ENCODE measurements at regions not wholly inside any gene's neighbourhood (a gene's known extent, or its start where the extent isn't known, plus 50 kb on each side); places are given as distances from the start of the nearest gene placed in this dataset.
"Not testable (repeated sequence)": the region's sequence is repeated elsewhere in the genome, so short reads cannot be mapped to it uniquely, and the experiment has no call there.

DNA sequence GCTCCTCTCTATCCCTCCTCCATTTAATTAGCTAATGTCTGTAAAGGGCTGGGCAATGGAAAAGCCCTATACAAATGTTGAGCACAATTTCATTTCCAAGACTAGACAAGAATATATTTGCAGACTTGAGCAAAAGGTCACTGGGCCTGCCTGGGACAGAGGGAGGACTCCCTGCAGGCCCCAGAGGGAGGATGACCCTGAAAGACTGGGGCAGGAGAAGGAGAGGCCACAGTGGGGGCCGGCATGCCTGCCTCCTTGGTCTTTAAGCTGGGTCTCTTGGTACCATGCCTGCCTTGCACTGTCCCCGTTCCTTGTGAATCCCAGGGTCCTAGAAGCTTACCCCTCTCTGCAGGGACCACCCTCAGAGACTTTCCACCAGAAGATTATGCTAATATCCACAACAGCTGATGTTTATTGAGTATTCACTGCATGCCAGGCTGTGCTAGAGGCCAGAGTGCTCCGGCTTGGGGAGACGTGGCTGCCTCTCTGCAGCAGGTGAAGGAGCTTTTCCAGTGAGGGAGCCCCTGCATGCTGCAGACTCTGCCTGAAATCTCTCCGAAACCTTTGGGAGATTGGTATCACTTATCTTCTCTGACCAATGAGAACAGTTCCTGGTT, 72.7 kb upstream of the HSPA9 start:
- DNase-seq (ENCODE audit: low read depth), result no peak

DNA sequence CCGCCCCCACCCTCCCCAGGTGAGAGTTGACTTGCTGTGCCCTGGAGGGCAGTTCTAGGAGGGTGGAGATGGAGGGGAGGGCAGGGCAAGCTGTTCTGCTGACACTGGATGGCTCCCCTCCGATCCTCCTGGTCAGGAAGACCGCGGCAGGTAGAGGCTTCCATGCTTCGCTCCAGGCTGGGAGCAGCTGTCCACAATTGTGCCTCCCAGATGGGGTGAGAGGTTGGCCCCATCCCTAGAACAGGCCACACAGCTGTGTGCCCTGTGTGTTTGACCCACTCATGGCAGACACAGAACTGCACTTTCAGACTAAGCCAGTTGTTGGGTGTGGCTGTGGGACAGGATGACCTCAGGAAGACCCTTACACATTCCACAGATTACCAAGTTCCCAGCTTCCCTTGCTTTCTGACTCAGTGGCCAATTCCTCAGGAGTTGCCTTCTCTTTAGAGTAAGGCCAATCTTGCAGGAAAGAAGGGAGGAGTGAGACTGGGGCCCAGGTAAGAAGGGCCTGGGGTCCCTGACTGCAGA, 72.1 kb upstream of the HSPA9 start:
- DNase-seq (ENCODE audit: low read depth), result peak; percentile 59

DNA sequence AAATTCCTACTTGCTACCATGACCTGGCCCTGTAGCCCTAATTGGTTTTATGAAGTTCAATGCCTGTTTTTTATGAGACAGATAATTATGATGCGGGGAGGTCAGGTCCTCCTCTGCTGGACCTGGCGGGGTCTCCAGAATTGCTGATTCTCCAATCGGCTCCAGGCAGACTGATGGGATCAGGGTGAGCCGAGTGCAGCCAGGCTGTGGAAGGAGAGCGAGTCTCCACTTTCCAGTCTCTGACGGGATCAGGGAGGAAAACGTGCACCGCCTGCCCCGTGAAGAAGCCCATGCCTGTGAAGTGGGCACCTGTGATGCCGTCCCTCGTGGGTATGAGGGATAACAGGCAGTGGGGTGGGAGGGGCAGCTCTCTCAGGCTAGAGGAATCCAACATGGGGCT, 71.5 kb upstream of the HSPA9 start:
- no peak for DNase-seq (ENCODE audit: low read depth)

DNA sequence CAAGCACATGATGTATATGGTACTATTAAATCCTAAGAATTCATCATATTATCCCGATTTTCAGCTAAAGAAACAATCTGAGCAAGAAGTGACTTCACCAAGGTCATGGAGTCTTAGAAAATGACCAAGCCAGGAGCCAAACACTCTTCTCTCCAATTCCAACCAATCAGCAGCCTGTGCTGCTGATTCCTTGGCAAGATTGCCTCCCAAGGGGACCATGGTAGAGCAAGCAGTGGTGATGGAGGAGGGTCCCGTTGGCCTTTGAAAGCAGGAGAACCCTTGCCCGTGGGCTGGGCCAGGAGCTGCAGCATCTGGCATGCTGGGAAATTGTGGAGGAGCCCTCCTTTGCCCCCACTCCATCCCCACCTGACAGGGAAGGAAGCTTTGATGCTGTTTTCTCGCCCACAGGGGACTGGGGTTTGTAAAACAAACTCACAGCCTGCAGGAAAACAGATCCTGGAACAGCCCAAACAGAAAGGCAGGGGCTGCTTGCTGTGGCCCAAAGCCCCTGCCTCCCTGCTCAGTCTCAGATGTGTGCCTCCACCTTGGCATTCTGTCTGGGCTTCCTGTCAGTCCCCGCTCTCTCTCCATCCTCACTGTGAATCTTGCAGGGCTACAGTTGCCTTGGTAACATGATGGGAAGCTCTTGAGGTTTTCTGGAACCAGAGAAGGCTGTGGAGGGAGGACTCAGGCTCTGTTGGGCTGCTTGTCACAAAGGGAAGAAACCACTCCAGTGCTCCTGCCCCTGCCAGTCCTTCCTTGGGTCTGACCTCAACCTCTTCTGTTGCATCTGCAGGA, 70.8 kb upstream of the HSPA9 start:
- no peak for DNase-seq (ENCODE audit: low read depth)

DNA sequence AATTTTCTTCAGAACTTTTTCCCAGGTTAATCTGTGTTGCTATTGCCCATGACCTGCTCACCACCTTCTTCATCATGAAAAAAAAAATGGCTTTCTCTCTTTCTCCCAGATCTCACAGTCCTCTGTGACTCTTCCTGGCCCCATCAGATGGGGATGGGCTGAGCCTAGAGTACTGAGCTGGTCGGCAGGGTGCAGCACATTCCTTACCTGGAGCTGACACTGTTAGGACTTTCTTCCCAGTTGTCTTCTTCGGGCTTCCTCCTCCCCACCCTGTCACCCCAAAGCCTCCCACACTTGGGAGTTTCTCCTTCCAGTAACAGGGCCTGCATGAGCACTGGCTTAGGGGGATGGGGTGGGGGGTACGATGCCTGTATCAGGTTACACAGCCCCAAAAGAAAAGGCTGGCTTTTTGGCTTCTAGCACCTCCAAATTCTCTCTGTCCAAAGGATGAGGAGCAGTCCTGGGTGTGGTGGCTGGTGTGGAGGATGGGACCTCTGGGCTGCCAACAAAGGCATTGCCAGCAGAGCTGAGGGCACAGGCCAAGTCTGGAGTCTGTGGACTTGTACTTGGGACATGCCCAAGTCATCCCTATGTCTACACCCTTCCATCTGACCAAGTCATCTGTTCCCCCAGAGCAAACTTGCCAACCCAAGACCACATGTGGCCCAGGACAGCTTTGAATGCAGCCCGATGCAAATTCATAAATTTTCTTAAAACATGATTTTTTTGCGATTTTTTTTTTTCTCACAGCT, 68.0 kb upstream of the HSPA9 start:
- no peak for DNase-seq (ENCODE audit: low read depth)

DNA sequence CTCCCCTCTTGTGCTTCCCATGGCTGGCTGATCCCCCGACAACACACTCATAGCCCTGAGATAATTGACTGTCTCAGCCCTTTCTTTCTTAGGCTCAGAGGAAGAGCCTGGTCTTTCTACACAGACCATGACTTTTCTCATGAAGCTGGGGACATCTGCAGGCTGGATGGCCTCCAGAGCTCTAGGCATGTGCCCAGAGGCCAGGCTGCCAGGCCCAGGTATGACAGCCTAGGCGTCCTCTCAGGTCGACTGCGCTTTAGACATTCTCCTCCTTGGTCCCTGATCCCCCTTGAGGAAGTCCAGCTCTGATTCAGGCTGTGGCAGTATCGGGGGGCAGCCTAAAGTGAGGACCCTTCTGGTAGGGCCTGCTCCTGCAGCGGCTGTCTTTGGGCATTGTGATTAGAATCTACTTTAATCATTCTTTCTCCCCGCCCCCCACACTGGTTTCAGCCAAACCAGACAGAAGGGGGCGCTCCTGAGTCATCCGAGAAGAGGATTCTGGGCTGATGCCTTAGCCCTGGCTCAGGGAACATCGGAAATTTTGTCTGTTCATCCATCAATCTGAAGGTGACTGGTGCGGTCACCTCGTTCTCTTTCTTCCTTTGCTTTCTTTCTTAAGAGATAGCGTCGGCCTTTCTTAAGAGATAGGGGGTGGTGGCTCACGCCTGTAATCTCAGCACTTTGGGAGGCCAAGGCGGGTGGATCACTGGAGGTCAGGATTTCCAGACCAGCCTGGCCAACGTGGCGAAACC, 66.5 kb upstream of the HSPA9 start:
- peak; percentile 64 for DNase-seq (ENCODE audit: low read depth)

DNA sequence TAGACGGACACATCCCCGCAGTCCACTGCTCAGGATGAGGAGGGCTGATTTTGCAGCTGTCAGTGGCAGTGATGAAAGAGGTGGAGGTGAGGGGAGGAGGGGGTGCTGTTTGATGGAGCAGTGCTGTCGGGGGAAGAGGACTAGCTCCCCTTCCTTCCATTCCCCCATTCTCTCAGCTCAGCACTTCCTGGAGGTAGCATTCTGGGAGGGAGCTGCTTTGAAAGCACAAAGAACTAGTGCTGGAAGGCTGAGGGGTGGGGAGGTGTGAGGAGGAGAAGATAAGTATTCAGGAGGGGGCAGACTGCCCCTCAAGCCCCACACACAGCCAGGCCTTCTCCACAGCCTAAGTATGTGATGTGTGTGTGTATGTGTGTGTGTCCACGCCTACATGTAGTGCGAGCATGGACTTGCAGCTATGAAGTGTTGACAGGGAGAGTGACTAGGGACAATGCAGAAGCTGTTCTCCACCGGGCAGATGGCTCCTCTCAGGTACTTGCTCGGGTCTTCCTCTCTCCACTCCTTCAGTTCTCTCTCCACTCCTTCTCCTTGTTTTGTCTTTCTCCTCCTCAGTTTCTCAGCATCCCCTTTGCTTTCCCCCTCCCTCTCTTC, 65.5 kb upstream of the HSPA9 start:
- DNase-seq (ENCODE audit: low read depth), result no peak

DNA sequence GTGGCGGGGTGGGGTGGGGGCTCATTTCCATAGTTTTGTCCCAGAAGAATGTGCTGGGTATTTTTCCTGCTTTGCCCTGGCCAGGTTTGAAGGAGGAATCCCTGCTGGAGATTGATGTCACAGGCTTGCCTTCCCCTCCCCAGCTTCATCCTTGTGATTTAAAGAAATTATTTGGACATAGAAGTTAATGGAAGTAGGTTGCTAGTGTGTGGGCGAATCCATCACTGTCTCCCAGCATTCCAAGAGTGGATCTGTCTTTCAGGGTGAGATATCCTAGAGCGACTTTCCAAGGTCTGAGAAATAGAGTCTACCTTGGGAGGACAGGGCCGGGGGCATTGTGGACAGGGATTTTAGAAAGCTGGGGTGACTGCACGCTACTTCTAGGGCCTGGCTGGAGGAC, 64.9 kb upstream of the HSPA9 start:
- no peak for DNase-seq (ENCODE audit: low read depth)

DNA sequence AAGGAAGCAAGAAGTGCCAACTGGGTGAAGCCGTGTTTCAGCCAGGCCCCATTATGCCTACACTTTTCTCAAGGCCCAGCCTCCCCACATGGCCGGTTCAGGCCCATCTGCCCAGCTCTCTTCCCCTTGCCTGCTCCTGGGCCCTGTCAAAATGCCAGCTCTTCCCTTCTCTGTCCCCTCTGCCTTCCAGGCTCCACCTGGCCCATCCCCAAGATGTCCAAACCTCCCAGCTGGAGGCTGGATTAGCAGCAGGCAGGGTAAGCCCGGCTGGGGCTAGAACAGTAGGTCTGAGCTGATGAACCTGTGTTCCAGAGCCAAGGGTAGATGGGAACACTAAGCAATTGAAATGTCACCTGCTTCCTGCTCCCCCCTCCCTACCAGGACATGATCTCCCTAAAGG, 64.1 kb upstream of the HSPA9 start:
- no peak for DNase-seq (ENCODE audit: low read depth)

DNA sequence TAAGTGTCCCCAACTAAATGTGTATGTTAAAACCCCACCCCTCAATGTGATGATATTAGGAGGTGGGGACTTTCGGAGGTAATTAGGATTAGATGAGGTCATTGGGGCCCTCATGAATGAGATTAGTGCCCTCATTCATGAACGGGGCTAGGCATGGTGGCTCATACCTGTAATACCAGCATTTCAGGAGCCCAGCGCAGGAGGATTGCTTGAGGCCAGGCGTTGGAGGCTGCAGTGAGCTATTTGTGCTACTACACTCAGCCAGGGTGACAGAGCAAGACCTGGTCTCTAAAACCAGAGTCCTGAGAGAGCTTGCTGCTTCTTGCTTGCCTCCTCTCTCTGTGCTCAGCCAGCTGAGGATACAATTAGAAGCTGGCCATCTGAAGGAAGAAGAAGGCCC, 62.1 kb upstream of the HSPA9 start:
- DNase-seq (ENCODE audit: low read depth), result no peak

DNA sequence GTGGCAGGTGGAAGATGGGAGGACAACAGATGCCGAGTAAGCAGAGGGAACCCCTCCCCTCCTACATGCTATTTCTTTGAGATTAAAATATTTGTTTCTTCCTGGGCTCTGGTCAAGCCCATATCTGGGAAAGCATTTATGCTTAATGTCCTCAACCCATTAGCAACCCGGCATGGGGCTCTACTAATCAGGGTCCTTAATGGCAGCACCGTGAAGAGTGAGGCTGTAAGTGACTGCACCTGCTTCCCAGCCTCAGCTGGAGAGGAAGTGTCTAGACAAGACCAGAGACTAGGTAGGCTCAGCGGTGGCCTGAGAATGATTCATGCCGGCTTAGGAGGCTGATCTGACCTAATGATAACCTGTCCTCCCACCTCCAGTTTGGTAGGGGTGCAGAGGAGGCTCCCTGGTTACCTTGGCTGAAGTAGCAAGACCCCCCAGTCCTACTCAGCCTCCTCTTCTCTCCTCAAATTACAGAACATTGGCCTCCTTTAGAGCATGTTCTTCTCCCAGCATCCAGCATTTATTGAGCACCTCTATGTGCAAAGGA, 61.3 kb upstream of the HSPA9 start:
- no peak for DNase-seq (ENCODE audit: low read depth)

DNA sequence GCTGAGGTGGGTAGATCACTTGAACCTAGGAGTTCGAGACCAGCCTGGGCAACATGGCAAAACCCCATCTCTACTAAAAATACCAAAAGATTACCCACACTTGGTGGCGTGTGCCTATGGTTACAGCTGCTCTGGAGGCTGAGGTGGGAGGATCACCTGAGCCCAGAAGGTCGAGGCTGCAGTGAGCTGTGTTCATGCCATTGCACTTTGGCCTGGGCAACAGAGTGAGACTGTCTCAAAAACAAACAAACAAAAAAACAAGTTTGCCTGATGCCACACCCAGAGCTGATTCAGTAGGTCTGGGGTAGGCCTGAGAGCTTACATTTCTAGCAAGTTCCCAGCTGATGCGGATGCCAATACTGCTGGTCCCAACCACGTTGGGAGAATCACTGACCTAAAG, 60.5 kb upstream of the HSPA9 start:
- no peak for DNase-seq (ENCODE audit: low read depth)

DNA sequence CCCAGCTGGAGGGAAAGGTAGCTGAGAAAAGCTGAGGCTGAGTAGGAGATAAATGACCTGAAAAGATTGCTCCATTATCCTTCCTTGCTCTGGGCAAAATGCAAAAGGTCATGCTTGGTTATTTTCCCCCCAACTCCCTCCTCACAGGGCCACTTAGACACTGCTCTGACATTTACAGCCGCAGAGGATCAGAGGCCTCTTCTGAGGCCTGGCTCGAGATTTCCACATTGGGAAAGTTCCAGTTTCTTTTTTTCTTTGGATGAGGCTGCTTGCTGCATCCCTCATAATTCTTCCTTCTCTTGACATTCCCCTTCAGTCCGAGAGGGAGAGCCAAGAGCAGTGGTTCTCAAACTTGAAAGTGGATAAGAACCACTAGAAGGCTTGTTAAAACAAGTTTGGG, 60.1 kb upstream of the HSPA9 start:
- no peak for DNase-seq (ENCODE audit: low read depth)

DNA sequence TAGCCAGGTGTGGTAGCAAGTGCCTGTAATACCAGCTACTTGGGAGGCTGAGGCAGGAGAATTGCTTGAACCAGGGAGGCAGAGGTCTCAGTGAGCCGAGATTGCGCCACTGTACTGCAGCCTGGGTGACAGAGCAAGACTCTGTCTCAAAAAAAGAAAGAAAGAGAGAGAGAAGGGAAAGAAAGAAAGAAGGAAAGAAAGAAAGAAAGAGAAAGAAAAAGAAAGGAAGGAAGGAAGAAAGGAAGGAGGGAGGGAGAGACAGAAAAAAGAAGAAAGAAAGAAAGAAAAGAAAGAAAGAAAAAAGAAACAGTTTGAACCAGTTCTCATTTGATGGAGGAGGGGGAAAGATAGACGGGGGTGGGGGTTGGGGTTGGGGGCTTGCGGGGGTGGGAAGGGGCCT, 59.6 kb upstream of the HSPA9 start:
- not testable (repeated sequence) for DNase-seq (ENCODE audit: low read depth)

DNA sequence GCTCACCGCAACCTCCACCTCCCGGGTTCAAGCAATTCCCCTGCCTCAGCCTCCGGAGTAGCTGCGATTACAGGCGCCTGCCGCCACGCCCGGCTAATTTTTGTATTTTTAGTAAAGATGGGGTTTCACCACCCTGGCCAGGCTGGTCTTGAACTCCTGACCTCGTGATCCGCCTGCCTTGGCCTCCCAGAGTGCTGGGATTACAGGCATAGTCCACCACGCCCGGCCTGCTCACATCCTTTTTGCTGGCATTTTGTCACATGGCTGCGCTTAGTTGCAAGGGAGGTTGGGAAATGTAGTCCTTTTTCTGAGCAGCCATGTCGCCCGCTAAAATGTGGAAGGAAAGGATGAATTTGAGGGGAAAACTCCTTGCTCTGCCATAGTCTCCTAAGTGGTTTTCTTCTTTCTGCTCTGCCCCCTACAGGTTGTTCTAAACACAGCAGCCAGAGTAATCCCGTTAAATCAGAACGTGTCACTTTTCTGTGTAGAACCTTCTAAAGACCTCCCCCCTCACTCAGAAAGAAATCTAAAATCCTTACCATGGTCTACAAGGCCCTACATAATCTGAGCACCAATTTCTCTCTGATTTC, 57.8 kb upstream of the HSPA9 start:
- DNase-seq (ENCODE audit: low read depth), result peak; percentile 66

DNA sequence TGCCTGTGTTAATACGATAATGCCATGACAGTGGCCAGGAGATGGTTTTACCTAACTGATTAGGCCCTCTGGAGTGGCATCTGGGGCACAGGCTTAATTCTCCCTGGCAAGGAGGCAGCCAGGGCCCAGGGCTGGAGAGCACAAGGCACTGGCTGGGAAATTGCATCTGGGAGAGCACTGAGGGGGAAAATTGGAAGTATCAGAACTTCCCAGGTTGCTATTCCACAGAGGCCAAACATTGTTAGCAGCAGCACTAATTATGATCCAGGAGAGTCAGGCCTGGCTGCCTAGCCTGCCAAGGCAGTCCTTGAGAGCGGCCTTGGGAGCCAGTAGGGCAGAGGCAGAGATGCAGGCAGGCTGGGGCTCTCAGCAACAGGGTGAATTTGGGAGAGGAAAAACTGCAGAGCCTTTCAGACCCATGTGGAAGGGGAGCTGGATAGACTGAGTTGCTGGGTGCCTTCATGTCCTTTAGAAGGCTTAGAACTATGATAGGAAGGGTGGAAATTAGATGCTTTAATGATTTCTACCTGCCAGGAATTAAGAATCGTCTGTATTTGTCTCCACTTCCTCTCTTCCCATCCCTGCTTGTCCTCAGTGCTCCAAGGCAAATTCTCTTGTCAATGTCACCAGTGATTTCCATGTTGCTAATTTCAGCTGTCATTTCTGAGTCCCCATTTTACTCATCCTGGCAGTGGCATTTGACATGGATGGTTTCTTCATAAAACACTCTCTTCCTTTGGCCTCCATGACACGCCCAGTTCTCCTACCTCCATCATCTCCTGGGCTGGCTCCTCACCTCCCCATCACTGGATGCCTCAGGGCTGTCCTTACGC, 56.1 kb upstream of the HSPA9 start:
- no peak for DNase-seq (ENCODE audit: low read depth)

DNA sequence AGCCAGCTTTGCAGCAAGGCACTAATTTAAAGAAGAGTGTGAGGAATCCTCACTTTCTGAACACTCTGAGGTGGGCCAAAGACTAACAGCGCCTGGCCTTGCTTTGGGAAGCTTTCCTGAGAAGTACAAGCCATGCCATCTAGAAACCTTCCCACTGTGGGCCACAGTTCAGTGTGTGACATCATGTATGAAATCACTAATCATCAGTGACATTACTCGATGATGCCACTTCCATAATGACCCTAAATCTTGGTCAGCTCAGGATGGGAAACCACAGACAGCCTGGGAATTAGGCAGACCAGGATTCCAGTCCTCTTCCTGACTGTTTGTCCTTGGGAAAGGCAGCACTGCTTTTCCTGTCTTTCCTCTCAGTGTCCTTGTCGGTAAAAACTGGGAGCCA, 54.2 kb upstream of the HSPA9 start:
- DNase-seq (ENCODE audit: low read depth), result no peak

DNA sequence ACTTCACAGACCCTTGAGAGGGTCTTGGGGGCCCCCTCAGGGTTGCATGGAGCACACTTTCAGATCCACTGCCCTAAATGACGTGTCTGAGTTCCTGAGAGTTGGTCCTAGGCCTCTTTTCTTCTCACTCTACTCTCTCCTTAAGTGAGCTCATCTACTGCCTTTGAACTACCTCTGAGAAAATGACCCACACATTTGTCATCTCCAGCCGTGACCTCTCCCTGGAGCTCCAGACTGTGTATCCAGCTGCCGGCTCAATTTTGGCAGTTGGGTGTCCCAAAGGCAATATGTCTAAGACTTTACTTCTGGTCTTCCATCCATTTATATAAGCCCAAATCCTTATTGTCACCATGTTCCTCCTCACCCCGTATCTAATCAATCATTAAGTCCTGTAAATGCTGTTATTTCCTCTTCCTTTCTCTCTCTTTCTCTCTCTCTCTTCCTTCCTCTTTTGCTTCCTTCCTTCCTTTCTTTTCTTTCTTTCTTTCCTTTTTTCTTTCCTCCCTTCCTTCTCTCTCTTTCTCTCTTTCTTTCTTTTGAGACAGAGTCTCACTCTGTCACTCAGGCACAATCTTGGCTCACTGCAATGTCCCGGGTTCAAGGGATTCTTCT, 51.2 kb upstream of the HSPA9 start:
- peak; percentile 73 for DNase-seq (ENCODE audit: low read depth)

DNA sequence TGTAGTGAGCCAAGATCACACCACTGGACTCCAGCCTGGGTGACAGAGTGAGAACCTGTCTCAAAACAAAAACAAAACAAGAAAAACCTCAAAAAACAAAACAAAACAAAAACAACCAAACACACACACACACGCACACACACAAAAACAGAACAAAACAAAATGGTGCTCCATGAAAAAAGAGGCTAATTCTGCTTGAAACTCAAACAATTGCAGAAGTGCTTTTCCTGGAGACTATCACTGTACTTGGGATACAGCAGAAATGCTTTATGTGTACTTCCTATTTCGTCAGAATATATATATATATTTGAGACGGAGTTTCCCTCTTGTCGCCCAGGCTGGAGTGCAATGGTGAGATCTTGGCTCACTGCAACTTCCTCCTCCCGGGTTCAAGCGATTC, 49.9 kb upstream of the HSPA9 start:
- no peak for DNase-seq (ENCODE audit: low read depth)
